Glutamatergic neuron (in vitro differentiated cells): ENCODE measurements at regions not wholly inside any gene's neighbourhood (a gene's known extent, or its start where the extent isn't known, plus 50 kb on each side); places are given as distances from the start of the nearest gene placed in this dataset.

Experiments
- DNase-seq: peaks from one replicate; pipeline ENCODE4 v3.0.0; 2022
- H3K27ac Mint-ChIP-seq: one replicate; pipeline ENCODE4 v1.8.0; 2020; ENCODE audit warnings: mild to moderate bottlenecking, mixed read lengths, inconsistent platforms; ENCODE audit not compliant: unreplicated experiment
- H3K27me3 Mint-ChIP-seq: one replicate; pipeline ENCODE4 v1.8.0; 2020; ENCODE audit warnings: mild to moderate bottlenecking, moderate library complexity, mixed read lengths, inconsistent platforms; ENCODE audit not compliant: unreplicated experiment
- H3K36me3 Mint-ChIP-seq: one replicate; pipeline ENCODE4 v1.8.0; 2020; ENCODE audit warnings: mild to moderate bottlenecking, mixed read lengths, inconsistent platforms; ENCODE audit not compliant: unreplicated experiment
- H3K4me1 Mint-ChIP-seq: one replicate; pipeline ENCODE4 v1.8.0; 2020; ENCODE audit warnings: mild to moderate bottlenecking, low read depth, mixed read lengths, inconsistent platforms; ENCODE audit not compliant: unreplicated experiment
- H3K4me3 Mint-ChIP-seq: one replicate; pipeline ENCODE4 v1.8.0; 2020; ENCODE audit warnings: mild to moderate bottlenecking, mixed read lengths, inconsistent platforms; ENCODE audit not compliant: unreplicated experiment
- H3K9me3 Mint-ChIP-seq: one replicate; pipeline ENCODE4 v1.8.0; 2020; ENCODE audit warnings: mild to moderate bottlenecking, moderate library complexity, mixed read lengths, inconsistent platforms; ENCODE audit not compliant: unreplicated experiment
- TF ChIP-seq, protein P1 (sequence below): fragments of 200-600 bp; sonication (generic); IDR thresholded peaks from one replicate; pipeline ENCODE4 v1.5.0; 2021; ENCODE audit not compliant: partially characterized antibody, unreplicated experiment

DNA sequence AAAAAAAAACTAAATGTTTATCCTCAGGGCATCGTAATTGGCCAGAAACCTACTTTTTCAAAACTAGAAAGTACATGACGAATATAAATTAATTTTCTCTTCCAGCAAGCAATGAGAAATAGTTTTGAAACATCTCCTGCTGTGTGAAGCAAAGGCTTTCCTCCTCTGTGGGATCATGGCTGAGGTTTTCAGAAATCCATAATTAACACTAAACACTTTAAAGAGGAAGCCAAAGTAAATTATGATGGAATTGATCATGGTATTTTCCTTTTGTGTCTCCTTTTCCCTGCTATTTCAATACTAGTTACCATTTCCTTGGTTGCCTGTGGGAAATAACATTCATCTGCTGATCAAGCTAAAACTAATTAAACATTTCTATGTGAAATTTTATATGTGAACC lies 1413.8 kb upstream of the PCDH20 start:
- Mint-ChIP-seq H3K4me1 (no peaks in the 10 kb centered on the region), H3K27ac (no peak overlapping the region), H3K36me3 (no peaks in the 10 kb centered on the region), H3K4me3 (no peak overlapping the region), H3K9me3 (no peaks in the 10 kb centered on the region), H3K27me3 (no peaks in the 10 kb centered on the region)
- TF ChIP-seq, protein P1, sequence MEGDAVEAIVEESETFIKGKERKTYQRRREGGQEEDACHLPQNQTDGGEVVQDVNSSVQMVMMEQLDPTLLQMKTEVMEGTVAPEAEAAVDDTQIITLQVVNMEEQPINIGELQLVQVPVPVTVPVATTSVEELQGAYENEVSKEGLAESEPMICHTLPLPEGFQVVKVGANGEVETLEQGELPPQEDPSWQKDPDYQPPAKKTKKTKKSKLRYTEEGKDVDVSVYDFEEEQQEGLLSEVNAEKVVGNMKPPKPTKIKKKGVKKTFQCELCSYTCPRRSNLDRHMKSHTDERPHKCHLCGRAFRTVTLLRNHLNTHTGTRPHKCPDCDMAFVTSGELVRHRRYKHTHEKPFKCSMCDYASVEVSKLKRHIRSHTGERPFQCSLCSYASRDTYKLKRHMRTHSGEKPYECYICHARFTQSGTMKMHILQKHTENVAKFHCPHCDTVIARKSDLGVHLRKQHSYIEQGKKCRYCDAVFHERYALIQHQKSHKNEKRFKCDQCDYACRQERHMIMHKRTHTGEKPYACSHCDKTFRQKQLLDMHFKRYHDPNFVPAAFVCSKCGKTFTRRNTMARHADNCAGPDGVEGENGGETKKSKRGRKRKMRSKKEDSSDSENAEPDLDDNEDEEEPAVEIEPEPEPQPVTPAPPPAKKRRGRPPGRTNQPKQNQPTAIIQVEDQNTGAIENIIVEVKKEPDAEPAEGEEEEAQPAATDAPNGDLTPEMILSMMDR: no peak
- no peak for DNase-seq

DNA sequence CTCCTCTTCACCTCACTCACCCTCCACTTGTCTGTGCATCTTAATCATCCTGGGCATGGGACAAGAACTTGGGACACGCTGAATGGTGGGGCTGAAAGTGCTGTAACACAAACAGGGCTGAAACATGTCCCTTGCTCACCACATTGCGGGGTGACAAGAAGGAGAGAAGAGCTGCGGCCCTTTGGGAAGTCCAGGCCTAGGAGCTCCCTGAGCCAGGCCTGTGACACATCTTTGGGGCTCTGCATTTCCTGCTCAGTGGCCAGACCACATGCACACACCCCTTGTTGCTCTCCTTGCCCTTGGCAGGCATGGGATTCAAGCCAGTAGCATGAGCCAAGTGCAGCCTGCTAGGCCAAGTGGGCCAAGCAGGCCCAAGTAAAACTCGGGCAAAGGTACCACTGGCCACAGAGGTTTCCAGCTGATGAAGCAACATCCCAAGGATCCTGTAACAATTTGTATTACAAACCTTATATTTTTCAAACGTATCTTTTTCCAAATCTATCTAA lies 1384.3 kb upstream of the PCDH20 start:
- no peaks in the 10 kb centered on the region for H3K4me1 Mint-ChIP-seq
- TF ChIP-seq, protein P1: no peak
- H3K27ac Mint-ChIP-seq: no peak overlapping the region
- H3K27me3 Mint-ChIP-seq: no peaks in the 10 kb centered on the region
- no peaks in the 10 kb centered on the region for H3K36me3 Mint-ChIP-seq
- no peak overlapping the region for H3K4me3 Mint-ChIP-seq
- no peak for DNase-seq
- H3K9me3 Mint-ChIP-seq: no peaks in the 10 kb centered on the region

DNA sequence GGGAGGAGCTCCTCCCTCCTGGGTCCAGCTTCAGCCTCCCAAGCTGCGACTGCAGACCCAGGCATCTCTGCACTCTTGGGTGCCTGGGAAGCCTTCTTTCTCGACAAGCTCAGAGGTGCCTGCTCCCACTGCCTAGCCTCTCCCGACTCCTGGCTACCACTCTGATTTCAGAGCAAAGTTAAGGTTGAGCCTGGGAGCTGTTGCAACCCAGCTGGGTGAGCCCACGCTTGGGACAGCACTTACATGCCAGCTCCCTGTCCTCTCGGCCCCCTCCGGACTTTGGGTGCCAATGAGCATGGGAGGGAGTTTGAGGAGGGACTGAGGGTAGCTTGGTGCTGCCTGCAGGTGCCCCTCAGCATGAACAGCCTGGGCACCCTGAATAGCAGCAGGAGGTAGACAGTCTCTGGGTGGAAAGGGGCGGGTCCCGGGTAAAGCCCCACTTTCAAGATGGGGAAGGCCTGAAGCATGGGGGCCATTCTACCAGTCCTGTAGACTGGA lies 1383.4 kb upstream of the PCDH20 start:
- Mint-ChIP-seq H3K9me3 (no peaks in the 10 kb centered on the region), H3K4me3 (no peak overlapping the region), H3K27me3 (no peaks in the 10 kb centered on the region), H3K27ac (no peak overlapping the region), H3K4me1 (no peaks in the 10 kb centered on the region), H3K36me3 (no peaks in the 10 kb centered on the region)
- no peak for DNase-seq
- TF ChIP-seq, protein P1: no peak

DNA sequence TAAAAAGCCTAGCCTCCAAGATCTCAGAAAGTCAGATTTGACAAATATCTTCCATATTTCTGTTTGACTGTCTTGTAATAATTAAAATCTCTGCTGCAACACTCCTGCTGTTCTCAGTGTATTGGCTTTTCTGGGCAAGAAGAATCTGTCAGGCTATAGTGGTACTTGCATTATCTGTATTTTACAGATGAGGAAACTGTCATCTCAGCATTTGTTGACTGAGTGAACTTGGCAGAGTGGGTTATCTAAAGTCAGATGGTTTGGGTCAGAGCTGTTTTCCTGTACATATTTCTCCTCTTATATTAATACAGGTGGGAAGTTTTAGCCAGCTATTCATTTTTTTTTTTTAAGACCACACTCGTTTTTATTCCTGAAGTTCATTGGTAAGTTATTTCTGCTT lies 1378.2 kb upstream of the PCDH20 start:
- Mint-ChIP-seq H3K4me3 (no peak overlapping the region), H3K4me1 (no peaks in the 10 kb centered on the region), H3K27me3 (peaks cover 2% of the 10 kb centered on the region), H3K27ac (no peak overlapping the region), H3K36me3 (no peaks in the 10 kb centered on the region), H3K9me3 (no peaks in the 10 kb centered on the region)
- DNase-seq: no peak
- TF ChIP-seq, protein P1: no peak

DNA sequence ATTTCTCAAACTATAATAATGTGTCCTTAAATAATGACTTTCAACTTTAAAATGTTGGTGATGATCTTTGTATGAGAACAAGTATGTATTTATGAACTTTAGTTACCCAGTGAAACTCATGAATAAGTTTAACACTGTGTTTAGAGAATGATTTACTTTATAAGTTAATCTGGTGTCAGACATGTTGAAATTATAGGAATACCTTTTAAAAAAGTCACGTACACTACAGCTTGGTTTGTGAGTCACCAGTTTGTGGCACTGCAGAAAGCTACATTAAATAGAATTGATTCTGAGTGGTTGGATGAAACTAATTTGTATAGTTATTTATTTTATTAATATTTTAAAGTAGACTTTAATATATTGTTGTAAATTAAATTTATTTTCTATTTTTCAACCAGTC lies 1366.2 kb upstream of the PCDH20 start:
- Mint-ChIP-seq H3K27ac (no peak overlapping the region), H3K27me3 (no peaks in the 10 kb centered on the region), H3K4me1 (peaks cover 6% of the 10 kb centered on the region), H3K36me3 (no peaks in the 10 kb centered on the region), H3K4me3 (no peak overlapping the region), H3K9me3 (no peaks in the 10 kb centered on the region)
- DNase-seq: no peak
- TF ChIP-seq, protein P1: no peak
